GM18511 (cell line): ENCODE measurements at regions not wholly inside any gene's neighbourhood (a gene's known extent, or its start where the extent isn't known, plus 50 kb on each side); places are given as distances from the start of the nearest gene placed in this dataset.

Experiments used
- ATAC-seq: cut with Tn5 transposase; IDR thresholded peaks from one replicate; pipeline ENCODE4 v1.9.1; 2021; ENCODE audit warnings: mild to moderate bottlenecking, moderate library complexity; ENCODE audit not compliant: unreplicated experiment

- no peak for ATAC-seq
Measured at GRCh38 chr9:38229504-38230155, 160.6 kb upstream of the SHB start.

DNA sequence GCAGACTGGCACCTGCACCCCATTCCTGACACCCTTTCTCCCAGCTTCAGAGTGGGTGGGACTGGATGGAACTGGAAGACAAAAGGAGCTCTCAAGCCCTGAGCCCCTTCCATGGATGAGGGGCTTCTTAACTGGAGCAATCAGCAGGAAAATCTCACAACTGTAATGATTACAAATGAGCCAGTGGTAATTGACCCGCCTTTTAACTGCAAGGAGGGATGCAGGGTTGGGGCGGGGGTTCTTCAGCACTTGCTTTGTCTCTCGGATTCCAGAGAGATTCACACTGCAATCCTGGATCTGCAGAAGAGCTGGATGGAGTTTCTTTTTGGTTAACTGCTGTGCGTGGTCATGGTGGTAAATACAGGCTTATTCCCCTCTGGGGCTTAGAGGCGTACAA, 160.1 kb upstream of the SHB start:
- ATAC-seq, result no peak

DNA sequence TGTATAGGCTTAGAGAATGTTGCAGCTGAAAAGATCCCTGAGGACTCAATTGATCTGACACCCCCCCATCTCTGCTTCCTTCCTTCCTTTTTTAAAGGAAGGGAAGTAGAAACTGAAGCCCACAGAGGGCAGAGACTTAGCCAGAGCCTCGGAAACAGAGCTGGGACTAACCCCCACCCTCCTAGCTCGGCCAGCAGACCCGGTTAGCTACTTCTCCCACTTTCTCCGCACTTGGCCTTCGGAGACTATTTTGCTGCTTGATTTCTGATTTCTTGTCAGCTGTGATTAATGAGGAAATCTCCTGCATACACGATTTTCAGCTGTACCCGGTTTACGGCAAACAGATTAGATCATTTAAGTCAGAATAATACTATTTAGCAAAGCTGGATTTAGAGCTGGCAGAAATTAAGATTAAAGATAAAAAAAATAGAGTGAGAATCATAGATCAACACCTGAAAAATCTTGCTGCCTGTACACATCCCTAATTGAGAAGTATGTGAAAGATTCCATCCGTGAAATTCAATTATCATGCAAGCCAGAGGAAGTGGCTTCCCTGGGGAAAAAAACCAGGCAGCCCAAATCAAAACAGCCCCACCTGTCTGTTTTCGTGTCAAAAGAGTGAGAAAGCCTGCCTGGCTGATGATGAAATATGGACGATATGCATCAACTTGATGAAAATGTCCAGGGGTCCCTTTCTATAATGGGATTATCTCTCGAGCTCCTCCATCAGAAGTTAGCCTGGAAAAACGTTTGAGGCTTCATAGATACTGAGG, 159.5 kb upstream of the SHB start:
- no peak for ATAC-seq

- peak; percentile 35 for ATAC-seq
Measured at GRCh38 chr9:38227656-38228055, 158.6 kb upstream of the SHB start.

GRCh38 chr9:38227061-38227540, 158.1 kb upstream of the SHB start:
- peak; percentile 94 for ATAC-seq

DNA sequence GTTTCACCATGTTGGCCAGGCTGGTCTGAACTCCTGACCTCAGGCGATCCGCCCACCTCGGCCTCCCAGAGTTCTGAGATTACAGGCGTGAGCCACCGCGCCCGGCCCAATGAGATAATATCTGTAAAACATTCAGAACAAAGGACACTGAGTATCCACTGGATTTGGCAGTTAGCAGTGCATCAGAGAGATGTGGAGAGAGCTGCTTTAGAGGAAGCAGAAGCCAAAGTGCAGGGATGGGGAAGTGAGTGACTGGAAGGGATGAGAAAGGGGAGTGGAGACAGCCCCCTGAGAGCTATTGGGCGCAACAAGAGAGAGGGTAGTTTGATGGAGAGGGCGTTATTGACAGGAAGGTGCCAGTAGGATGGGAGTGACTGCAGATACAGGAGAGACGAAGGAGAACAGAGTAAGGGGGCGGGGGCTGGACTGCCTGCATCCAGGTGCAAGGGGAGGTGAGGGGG, 157.5 kb upstream of the SHB start:
- ATAC-seq, result no peak

DNA sequence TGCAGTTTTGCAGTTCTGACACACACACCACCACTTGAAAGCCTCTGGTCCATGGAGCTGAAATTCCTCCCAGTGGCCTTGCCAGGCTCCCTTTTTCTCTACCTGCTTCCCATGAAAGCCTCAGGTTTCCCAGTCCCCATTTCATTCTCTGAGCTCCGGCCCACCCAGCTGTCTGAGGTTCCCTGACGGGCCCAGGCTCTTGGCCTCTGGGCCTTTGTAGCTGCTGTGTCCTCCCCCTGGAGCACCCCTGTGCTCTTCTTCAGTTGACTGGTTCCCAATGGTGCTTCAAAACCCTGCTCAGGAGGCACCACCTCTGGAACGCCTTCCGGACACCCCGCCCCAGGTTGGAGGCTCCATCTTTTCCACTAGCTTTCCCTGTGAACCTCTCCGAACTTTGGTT, 155.9 kb upstream of the SHB start:
- no peak for ATAC-seq

GRCh38 chr9:38216572-38216971, 147.5 kb upstream of the SHB start:
- ATAC-seq, result no peak

DNA sequence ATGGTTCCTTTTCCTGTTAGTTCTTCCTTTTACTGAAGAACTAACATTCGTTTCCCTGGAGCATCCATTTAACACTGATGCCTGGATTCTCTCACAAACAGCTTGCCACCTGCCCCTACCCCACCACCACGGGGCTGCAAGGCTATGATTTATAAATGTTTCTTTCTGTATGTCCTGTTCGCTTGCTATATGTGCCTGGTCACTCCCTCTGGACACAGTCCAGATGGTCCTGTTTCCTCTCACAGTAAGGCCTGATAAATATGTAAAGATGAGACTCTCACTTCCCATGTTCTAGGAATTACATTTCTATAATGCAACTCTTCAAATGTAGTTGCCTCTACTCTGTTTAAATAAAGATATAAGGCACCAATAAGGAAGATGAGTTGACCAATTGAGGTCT, 146.4 kb upstream of the SHB start:
- ATAC-seq, result no peak

DNA sequence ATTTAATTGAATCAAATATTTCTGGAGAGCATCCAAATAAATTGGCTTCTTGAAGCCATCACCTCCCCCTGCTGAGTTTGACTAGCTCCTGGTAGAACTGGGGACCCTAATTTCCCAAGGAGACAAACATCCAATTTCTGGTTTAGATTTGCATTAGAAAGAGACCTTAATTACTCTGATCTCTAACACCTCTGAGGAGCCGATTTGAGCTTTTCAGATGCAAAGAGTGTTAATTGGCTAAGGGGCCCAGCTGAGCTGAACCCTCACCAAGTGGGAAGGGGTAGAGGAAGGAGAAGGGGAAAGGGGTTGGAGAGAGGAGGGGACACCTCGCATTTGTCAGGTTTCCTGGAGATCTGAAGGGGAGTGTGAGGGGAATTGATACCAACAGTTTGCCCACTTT, 145.4 kb upstream of the SHB start:
- ATAC-seq, result no peak

GRCh38 chr9:38213631-38214299, 144.7 kb upstream of the SHB start:
- no peak for ATAC-seq

DNA sequence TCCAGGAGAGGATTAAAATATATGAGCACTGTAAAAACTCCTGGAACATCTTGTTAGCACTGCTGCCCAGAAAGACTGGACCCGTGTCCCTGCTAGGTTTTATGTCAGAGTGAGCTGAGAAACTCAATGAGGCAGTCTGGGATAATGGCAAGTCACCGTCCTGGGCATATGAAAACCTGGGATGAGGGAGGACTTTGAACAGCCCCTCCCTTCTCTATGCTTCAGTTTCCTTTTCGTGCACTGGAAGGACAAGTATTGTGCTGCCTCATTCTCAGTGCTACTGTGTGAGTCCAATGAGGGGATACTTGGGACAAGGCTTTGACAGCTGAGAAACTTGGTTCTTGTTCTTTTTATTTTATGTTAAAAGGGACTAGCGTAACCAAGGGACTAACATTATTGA, 143.0 kb upstream of the SHB start:
- ATAC-seq, result no peak

DNA sequence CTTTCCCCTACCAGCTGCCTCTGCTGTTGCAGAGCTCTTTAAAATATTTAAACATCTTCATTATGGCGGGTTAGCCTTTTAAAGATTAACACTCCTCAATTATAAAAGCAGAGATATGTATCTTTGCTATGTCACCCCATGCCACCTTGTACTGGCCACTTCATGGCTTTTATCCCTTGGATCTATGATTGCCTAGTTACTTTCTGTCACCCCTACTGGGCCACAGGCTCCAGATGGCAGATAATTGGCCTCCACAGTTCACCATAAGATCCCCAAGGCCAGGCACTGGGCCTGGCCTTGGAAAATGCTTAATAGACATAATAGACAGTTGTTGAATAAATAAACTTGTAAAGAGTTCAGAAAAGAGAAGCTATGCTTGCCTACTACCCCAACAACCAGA, 142.0 kb upstream of the SHB start:
- ATAC-seq, result no peak

DNA sequence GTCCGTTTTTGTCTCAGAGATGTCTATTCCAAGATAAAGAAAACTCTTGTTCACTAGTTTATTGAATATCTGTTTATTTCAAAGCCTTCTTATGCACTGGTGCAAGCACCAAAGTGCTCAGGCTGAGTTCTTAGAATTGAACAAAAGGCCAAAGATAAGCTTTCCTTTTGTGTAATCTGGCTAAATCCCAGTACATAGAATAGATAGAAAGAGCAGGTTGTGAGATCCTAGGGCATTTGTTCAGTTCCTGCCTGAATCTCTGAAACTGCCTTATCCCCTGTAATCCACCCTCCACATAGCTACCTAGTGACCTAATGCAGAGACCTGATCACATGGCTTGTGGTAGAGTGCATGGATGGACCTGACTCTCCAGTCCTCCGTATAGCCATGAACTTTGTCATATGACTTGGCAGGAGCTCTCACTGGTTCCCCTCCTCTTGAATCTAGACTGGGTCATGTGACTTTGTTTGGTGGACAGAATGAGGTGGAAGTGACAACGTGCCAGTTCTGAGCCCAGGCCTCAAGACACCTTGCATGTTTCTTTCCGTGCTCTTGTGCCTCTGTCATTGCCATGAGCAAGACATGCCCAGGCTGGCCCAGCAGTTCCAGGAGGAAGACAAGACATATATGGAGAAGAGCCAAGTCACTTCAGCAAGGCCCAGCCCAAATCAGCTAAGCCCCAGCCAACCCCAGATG, 139.3 kb upstream of the SHB start:
- ATAC-seq, result no peak

GRCh38 chr9:38207247-38207778, 138.3 kb upstream of the SHB start:
- no peak for ATAC-seq

GRCh38 chr9:38205279-38205678, 136.3 kb upstream of the SHB start:
- no peak for ATAC-seq

DNA sequence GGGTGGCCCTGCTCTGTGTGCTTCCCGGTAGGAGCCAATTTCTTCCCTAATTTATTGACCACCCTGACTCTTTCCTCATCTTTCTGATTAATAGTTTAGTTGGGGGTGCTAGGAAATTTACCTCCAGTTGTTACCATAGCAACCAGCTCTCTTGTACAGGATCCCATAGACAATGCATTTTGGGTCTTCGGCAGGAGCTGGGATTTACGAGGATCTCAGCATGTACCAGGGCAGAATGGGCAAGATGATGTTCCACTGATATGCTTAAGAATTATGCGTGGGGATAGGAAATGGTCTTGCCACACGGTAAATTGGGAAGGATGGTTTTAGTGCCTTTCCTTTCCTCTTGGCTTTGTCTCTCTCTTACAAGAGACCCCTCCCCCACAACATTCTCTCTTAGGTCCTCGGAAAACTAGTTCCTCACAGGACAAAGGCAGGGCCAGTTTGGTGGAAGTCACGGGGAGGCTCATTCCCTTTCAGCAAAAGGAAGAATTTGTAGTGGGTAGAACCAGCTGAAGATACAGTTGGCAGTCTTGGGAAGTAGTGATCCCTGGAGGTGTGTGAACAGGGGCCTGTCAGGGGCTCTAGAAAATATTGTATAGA, 133.4 kb upstream of the SHB start:
- no peak for ATAC-seq

- ATAC-seq, result no peak
Measured at GRCh38 chr9:38201844-38202243, 132.8 kb upstream of the SHB start.

DNA sequence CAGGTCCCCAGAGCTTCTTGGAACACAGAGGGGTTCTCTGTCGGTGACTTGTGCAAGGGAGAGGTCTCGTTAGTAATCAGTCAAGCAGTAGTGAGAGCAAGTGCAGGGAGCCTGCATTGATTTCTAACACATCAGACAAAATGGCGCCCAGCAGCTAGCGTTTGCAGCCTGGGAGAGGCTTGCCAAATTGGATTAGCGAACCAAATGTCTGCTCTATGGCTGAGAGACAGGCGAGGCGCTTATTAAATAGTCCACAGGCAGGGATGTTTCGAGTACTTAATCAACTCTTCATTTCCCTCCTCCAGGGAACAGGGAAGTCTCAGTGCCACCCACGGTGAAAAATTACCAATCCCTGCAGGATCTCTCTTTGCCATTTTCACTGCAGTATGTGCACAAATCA, 131.4 kb upstream of the SHB start:
- no peak for ATAC-seq

DNA sequence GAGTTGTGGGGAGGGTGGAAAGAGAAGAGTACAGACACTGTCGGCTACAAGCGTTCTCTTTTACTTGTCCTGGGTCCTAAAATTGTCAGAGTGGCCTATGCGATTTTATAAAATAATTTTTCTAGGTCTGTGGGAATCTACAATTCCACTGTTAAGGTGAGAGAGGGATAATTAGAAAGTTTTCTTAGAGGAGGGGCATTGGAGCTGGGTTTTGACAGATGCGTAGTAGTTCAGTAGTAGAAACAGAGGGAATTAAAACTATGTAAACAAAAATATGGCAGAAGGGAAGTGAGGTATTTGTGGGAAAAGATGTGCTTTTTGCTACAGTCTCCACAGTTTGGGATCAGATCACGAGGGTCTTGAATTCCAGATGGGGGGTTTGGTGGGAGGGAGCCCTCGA, 129.1 kb upstream of the SHB start:
- no peak for ATAC-seq

- ATAC-seq, result no peak
Measured at GRCh38 chr9:38196714-38197113, 127.7 kb upstream of the SHB start.
